GM23338 (cell line): ENCODE measurements at regions not wholly inside any gene's neighbourhood (a gene's known extent, or its start where the extent isn't known, plus 50 kb on each side); places are given as distances from the start of the nearest gene placed in this dataset.

Source experiments
- ATAC-seq: fragments of 200-7000 bp; cut with Tn5 transposase; 3 replicates; pipeline ENCODE4 v1.9.1; 2020
- DNase-seq: peaks from one replicate; pipeline ENCODE4 v3.0.0-alpha.2; 2015; ENCODE audit warnings: low spot score
- H2AFZ ChIP-seq: fragments of 200-600 bp; sonication (generic); 2 replicates; pipeline ENCODE4 v1.8.0; 2016; ENCODE audit warnings: antibody characterized with exemption, mild to moderate bottlenecking, moderate library complexity
- H3F3A ChIP-seq: fragments of 200-600 bp; sonication (generic); replicated peaks from 2 replicates; pipeline ENCODE4 v1.8.0; 2017; ENCODE audit warnings: antibody characterized with exemption, mixed run types, low read depth
- H3K27ac ChIP-seq: fragments of 200-600 bp; sonication (generic); 2 replicates; pipeline ENCODE4 v1.6.1; 2016; ENCODE audit warnings: low read depth
- H3K27me3 ChIP-seq: fragments of 200-600 bp; sonication (generic); 2 replicates; pipeline ENCODE4 v1.8.0; 2016; ENCODE audit warnings: mild to moderate bottlenecking, mixed run types, moderate library complexity; ENCODE audit not compliant: insufficient read depth
- H3K36me3 ChIP-seq: fragments of 200-600 bp; sonication (generic); 2 replicates; pipeline ENCODE4 v1.8.0; 2016; ENCODE audit warnings: mild to moderate bottlenecking; ENCODE audit not compliant: insufficient read depth
- H3K4me1 ChIP-seq: fragments of 200-600 bp; sonication (generic); 2 replicates; pipeline ENCODE4 v1.8.0; 2016; ENCODE audit warnings: mild to moderate bottlenecking, moderate library complexity; ENCODE audit not compliant: insufficient read depth
- H3K4me2 ChIP-seq: fragments of 200-600 bp; sonication (generic); 2 replicates; pipeline ENCODE4 v1.7.1; 2017; ENCODE audit warnings: mixed run types
- H3K4me3 ChIP-seq: fragments of 200-600 bp; sonication (generic); 2 replicates; pipeline ENCODE4 v1.6.1; 2016; ENCODE audit warnings: mixed run types
- H3K79me2 ChIP-seq: fragments of 200-600 bp; sonication (generic); replicated peaks from 2 replicates; pipeline ENCODE4 v1.8.0; 2017; ENCODE audit warnings: mild to moderate bottlenecking; ENCODE audit not compliant: insufficient read depth
- H3K9me2 ChIP-seq: fragments of 200-600 bp; sonication (generic); 2 replicates; pipeline ENCODE4 v1.8.0; 2017; ENCODE audit not compliant: insufficient read depth
- H4K20me1 ChIP-seq: fragments of 200-600 bp; sonication (generic); replicated peaks from 2 replicates; pipeline ENCODE4 v1.8.0; 2017; ENCODE audit warnings: mild to moderate bottlenecking; ENCODE audit not compliant: insufficient read depth
- H3K27ac Mint-ChIP-seq: 2 replicates; pipeline ENCODE4 v1.8.0; 2020; ENCODE audit warnings: inconsistent platforms, mild to moderate bottlenecking, moderate library complexity, mixed read lengths
- H3K27me3 Mint-ChIP-seq: 3 replicates; pipeline ENCODE4 v1.8.0; 2022; ENCODE audit warnings: low read depth, mild to moderate bottlenecking, moderate library complexity, mixed read lengths, inconsistent platforms; ENCODE audit not compliant: insufficient read depth, poor library complexity
- H3K36me3 Mint-ChIP-seq: 3 replicates; pipeline ENCODE4 v1.8.0; 2021; ENCODE audit warnings: low read depth, mild to moderate bottlenecking, inconsistent platforms, moderate library complexity, mixed read lengths
- H3K4me1 Mint-ChIP-seq: 3 replicates; pipeline ENCODE4 v1.8.0; 2020; ENCODE audit warnings: mild to moderate bottlenecking, inconsistent platforms, mixed read lengths
- H3K4me3 Mint-ChIP-seq: 3 replicates; pipeline ENCODE4 v1.8.0; 2021; ENCODE audit warnings: moderate library complexity, mild to moderate bottlenecking, inconsistent platforms, mixed read lengths
- H3K9me3 Mint-ChIP-seq: 3 replicates; pipeline ENCODE4 v1.8.0; 2020; ENCODE audit warnings: moderate library complexity, mild to moderate bottlenecking, inconsistent platforms, mixed read lengths
- CTCF ChIP-seq, 2 experiments: fragments of 200-600 bp in 1 of 2; sonication (generic) in 1 of 2; conservative IDR thresholded peaks; 2 replicates each; pipeline versions ENCODE4 v1.5.1 to v1.6.1; 2016 to 2017; ENCODE audit warnings: antibody characterized with exemption in 2 of 2, low read depth in 2 of 2, mild to moderate bottlenecking in 2 of 2, moderate library complexity in 1 of 2
- EZH2 ChIP-seq: fragments of 200-600 bp; sonication (generic); IDR thresholded peaks from one replicate; pipeline ENCODE4 v1.8.0; 2017; ENCODE audit warnings: antibody characterized with exemption, mild to moderate bottlenecking, low read depth; ENCODE audit not compliant: unreplicated experiment
- JUNB ChIP-seq: IDR thresholded peaks from one replicate; pipeline ENCODE4 v1.6.1; 2016; ENCODE audit warnings: antibody characterized with exemption; ENCODE audit not compliant: unreplicated experiment
- NANOG ChIP-seq: IDR thresholded peaks from 2 replicates; pipeline ENCODE4 v1.6.1; 2016; ENCODE audit warnings: antibody characterized with exemption, borderline replicate concordance
- POLR2AphosphoS5 ChIP-seq: IDR thresholded peaks from 2 replicates; pipeline ENCODE4 v1.6.1; 2016; ENCODE audit warnings: antibody characterized with exemption, low read depth
- REST ChIP-seq: IDR thresholded peaks from one replicate; pipeline ENCODE4 v1.6.1; 2018; ENCODE audit warnings: antibody characterized with exemption; ENCODE audit not compliant: unreplicated experiment
- STAT1 ChIP-seq: IDR thresholded peaks from one replicate; pipeline ENCODE4 v1.6.1; 2016; ENCODE audit warnings: antibody characterized with exemption; ENCODE audit not compliant: unreplicated experiment
- ZNF331 ChIP-seq: fragments of 250-450 bp; sonication (Bioruptor Pico); IDR thresholded peaks from 2 replicates; pipeline ENCODE4 v1.5.0; 2020; ENCODE audit warnings: low read depth, mild to moderate bottlenecking, moderate library complexity
- ZNF462 ChIP-seq: fragments of 250-450 bp; sonication (Bioruptor Pico); IDR thresholded peaks from 2 replicates; pipeline ENCODE4 v1.5.0; 2020; ENCODE audit warnings: mild to moderate bottlenecking, moderate library complexity

- no peaks in the 10 kb centered on the region for H3F3A ChIP-seq
- no peak for ATAC-seq
Measured at GRCh38 chr12:62166525-62166924, 93.7 kb upstream of the USP15 start.

More at GRCh38 chr12:62166525-62166924, 93.7 kb upstream of the USP15 start:
- H3K27me3 Mint-ChIP-seq = no peaks in the 10 kb centered on the region
- Histone ChIP-seq H2AFZ (no peak overlapping the region), H3K4me1 (no peaks in the 10 kb centered on the region), H4K20me1 (no peaks in the 10 kb centered on the region), H3K36me3 (no peaks in the 10 kb centered on the region), H3K9me2 (no peaks in the 10 kb centered on the region), H3K27ac (no peak overlapping the region), H3K27me3 (no peaks in the 10 kb centered on the region), H3K79me2 (no peaks in the 10 kb centered on the region), H3K4me3 (no peak overlapping the region), H3K4me2 (no peak overlapping the region)
- H3K4me1 Mint-ChIP-seq = peaks cover 5% of the 10 kb centered on the region; the same call in 1 of the 3 replicates
- TF ChIP-seq JUNB (no peak), STAT1 (no peak), REST (no peak), NANOG (no peak), CTCF (conservative IDR thresholded peaks at IDR 0.05; ENCODE audit: low read depth in 2 of 2) (no peak), POLR2AphosphoS5 (no peak), ZNF462 (CRISPR knock-in tag) (no peak), EZH2 (no peak), ZNF331 (CRISPR knock-in tag) (no peak)
- H3K9me3 Mint-ChIP-seq = no peaks in the 10 kb centered on the region
- DNase-seq = no peak
- no peak overlapping the region for H3K27ac Mint-ChIP-seq
- H3K36me3 Mint-ChIP-seq = no peaks in the 10 kb centered on the region
- no peak overlapping the region for H3K4me3 Mint-ChIP-seq
